T-helper 2 cell treated with Interferon-gamma antibody and Interleukin-4, amounts not matched to agents 5 μg/mL and 100 μg/mL, for 36 hours (primary cell): ENCODE measurements at regions not wholly inside any gene's neighbourhood (a gene's known extent, or its start where the extent isn't known, plus 50 kb on each side); places are given as distances from the start of the nearest gene placed in this dataset.

Experiments used
- DNase-seq: peaks from one replicate; pipeline ENCODE4 v3.0.0; 2021; ENCODE audit warnings: low spot score
- H3K27ac Mint-ChIP-seq: one replicate; pipeline ENCODE4 v1.8.0; 2021; ENCODE audit warnings: mild to moderate bottlenecking, mixed read lengths
- H3K27me3 Mint-ChIP-seq: one replicate; pipeline ENCODE4 v1.8.0; 2021; ENCODE audit warnings: low read depth, mixed read lengths
- H3K36me3 Mint-ChIP-seq: one replicate; pipeline ENCODE4 v1.8.0; 2021; ENCODE audit warnings: low read depth, mixed read lengths
- H3K4me1 Mint-ChIP-seq: one replicate; pipeline ENCODE4 v1.8.0; 2021; ENCODE audit warnings: low read depth, mixed read lengths
- H3K4me3 Mint-ChIP-seq: one replicate; pipeline ENCODE4 v1.8.0; 2022; ENCODE audit warnings: mild to moderate bottlenecking, moderate library complexity, mixed read lengths
- H3K9me3 Mint-ChIP-seq: one replicate; pipeline ENCODE4 v1.8.0; 2021; ENCODE audit warnings: mixed read lengths

GRCh38 chr7:127530148-127530547, 55.2 kb downstream of the GCC1 start:
- H3K27me3 Mint-ChIP-seq: peaks cover 17% of the 10 kb centered on the region

GRCh38 chr7:127527561-127527960, 57.8 kb downstream of the GCC1 start:
- Mint-ChIP-seq H3K4me1 (no peaks in the 10 kb centered on the region), H3K27ac (no peak overlapping the region), H3K4me3 (no peak overlapping the region), H3K27me3 (peaks cover 13% of the 10 kb centered on the region), H3K36me3 (no peaks in the 10 kb centered on the region), H3K9me3 (no peaks in the 10 kb centered on the region)
- DNase-seq: no peak

More at GRCh38 chr7:127530148-127530547, 55.2 kb downstream of the GCC1 start:
- no peak overlapping the region for H3K27ac Mint-ChIP-seq
- DNase-seq: no peak
- H3K4me1 Mint-ChIP-seq: no peaks in the 10 kb centered on the region
- no peak overlapping the region for H3K4me3 Mint-ChIP-seq
- H3K36me3 Mint-ChIP-seq: no peaks in the 10 kb centered on the region
- H3K9me3 Mint-ChIP-seq: no peaks in the 10 kb centered on the region

- Mint-ChIP-seq H3K27me3 (peaks cover 14% of the 10 kb centered on the region), H3K4me1 (no peaks in the 10 kb centered on the region), H3K36me3 (no peaks in the 10 kb centered on the region), H3K9me3 (no peaks in the 10 kb centered on the region), H3K4me3 (no peak overlapping the region), H3K27ac (no peak overlapping the region)
- DNase-seq: no peak
Measured at GRCh38 chr7:127525866-127526480, 59.4 kb downstream of the GCC1 start.

GRCh38 chr7:127516320-127516719, 69.1 kb downstream of the GCC1 start:
- Mint-ChIP-seq H3K27me3 (peaks cover 6% of the 10 kb centered on the region), H3K4me3 (no peak overlapping the region), H3K36me3 (no peaks in the 10 kb centered on the region), H3K4me1 (no peaks in the 10 kb centered on the region), H3K27ac (no peak overlapping the region), H3K9me3 (no peaks in the 10 kb centered on the region)
- no peak for DNase-seq

- no peaks in the 10 kb centered on the region for H3K36me3 Mint-ChIP-seq
- no peaks in the 10 kb centered on the region for H3K9me3 Mint-ChIP-seq
- DNase-seq: no peak
- no peak overlapping the region for H3K27ac Mint-ChIP-seq
- no peaks in the 10 kb centered on the region for H3K4me1 Mint-ChIP-seq
- H3K4me3 Mint-ChIP-seq: no peak overlapping the region
- peaks cover 11% of the 10 kb centered on the region for H3K27me3 Mint-ChIP-seq
Measured at GRCh38 chr7:127514499-127514898, 70.9 kb downstream of the GCC1 start.

- no peaks in the 10 kb centered on the region for H3K4me1 Mint-ChIP-seq
- no peak overlapping the region for H3K27ac Mint-ChIP-seq
- no peaks in the 10 kb centered on the region for H3K9me3 Mint-ChIP-seq
- no peak overlapping the region for H3K4me3 Mint-ChIP-seq
- no peak for DNase-seq
- peaks cover 15% of the 10 kb centered on the region for H3K27me3 Mint-ChIP-seq
- no peaks in the 10 kb centered on the region for H3K36me3 Mint-ChIP-seq
Measured at GRCh38 chr7:127513311-127513710, 72.1 kb downstream of the GCC1 start.

GRCh38 chr7:127512663-127513062, 72.7 kb downstream of the GCC1 start:
- no peak overlapping the region for H3K4me3 Mint-ChIP-seq
- no peaks in the 10 kb centered on the region for H3K4me1 Mint-ChIP-seq
- H3K27ac Mint-ChIP-seq: no peak overlapping the region
- H3K27me3 Mint-ChIP-seq: peaks cover 18% of the 10 kb centered on the region
- DNase-seq: no peak
- no peaks in the 10 kb centered on the region for H3K36me3 Mint-ChIP-seq
- H3K9me3 Mint-ChIP-seq: no peaks in the 10 kb centered on the region

- peaks cover 15% of the 10 kb centered on the region for H3K27me3 Mint-ChIP-seq
- no peaks in the 10 kb centered on the region for H3K36me3 Mint-ChIP-seq
- no peaks in the 10 kb centered on the region for H3K4me1 Mint-ChIP-seq
- no peak for DNase-seq
- H3K27ac Mint-ChIP-seq: no peak overlapping the region
- no peaks in the 10 kb centered on the region for H3K9me3 Mint-ChIP-seq
- H3K4me3 Mint-ChIP-seq: no peak overlapping the region
Measured at GRCh38 chr7:127504715-127505114, 80.7 kb downstream of the GCC1 start.

GRCh38 chr7:127501817-127502216, 83.6 kb downstream of the GCC1 start:
- no peaks in the 10 kb centered on the region for H3K9me3 Mint-ChIP-seq
- H3K36me3 Mint-ChIP-seq: no peaks in the 10 kb centered on the region
- peaks cover 15% of the 10 kb centered on the region for H3K27me3 Mint-ChIP-seq
- DNase-seq: no peak
- H3K4me1 Mint-ChIP-seq: no peaks in the 10 kb centered on the region
- no peak overlapping the region for H3K27ac Mint-ChIP-seq
- no peak overlapping the region for H3K4me3 Mint-ChIP-seq

- Mint-ChIP-seq H3K36me3 (no peaks in the 10 kb centered on the region), H3K27ac (no peak overlapping the region), H3K4me3 (no peak overlapping the region), H3K4me1 (peaks cover 8% of the 10 kb centered on the region), H3K27me3 (peaks cover 13% of the 10 kb centered on the region), H3K9me3 (no peaks in the 10 kb centered on the region)
- no peak for DNase-seq
Measured at GRCh38 chr7:127487381-127487780, 94.9 kb upstream of the ZNF800 start.

GRCh38 chr7:127486654-127487053, 94.1 kb upstream of the ZNF800 start:
- no peak for DNase-seq
- H3K27ac Mint-ChIP-seq: no peak overlapping the region
- H3K36me3 Mint-ChIP-seq: no peaks in the 10 kb centered on the region
- H3K4me1 Mint-ChIP-seq: peaks cover 8% of the 10 kb centered on the region
- no peaks in the 10 kb centered on the region for H3K9me3 Mint-ChIP-seq
- no peak overlapping the region for H3K4me3 Mint-ChIP-seq
- peaks cover 16% of the 10 kb centered on the region for H3K27me3 Mint-ChIP-seq

GRCh38 chr7:127485482-127485881, 93.0 kb upstream of the ZNF800 start:
- H3K4me3 Mint-ChIP-seq: no peak overlapping the region
- no peaks in the 10 kb centered on the region for H3K36me3 Mint-ChIP-seq
- H3K9me3 Mint-ChIP-seq: no peaks in the 10 kb centered on the region
- H3K4me1 Mint-ChIP-seq: peaks cover 8% of the 10 kb centered on the region
- no peak overlapping the region for H3K27ac Mint-ChIP-seq
- H3K27me3 Mint-ChIP-seq: peaks cover 17% of the 10 kb centered on the region
- no peak for DNase-seq

- Mint-ChIP-seq H3K9me3 (no peaks in the 10 kb centered on the region), H3K4me3 (no peak overlapping the region), H3K36me3 (no peaks in the 10 kb centered on the region), H3K4me1 (peaks cover 8% of the 10 kb centered on the region), H3K27ac (no peak overlapping the region), H3K27me3 (peaks cover 17% of the 10 kb centered on the region)
- no peak for DNase-seq
Measured at GRCh38 chr7:127484954-127485353, 92.4 kb upstream of the ZNF800 start.

- no peaks in the 10 kb centered on the region for H3K4me1 Mint-ChIP-seq
- no peak overlapping the region for H3K4me3 Mint-ChIP-seq
Measured at GRCh38 chr7:127478461-127478860, 86.0 kb upstream of the ZNF800 start.

GRCh38 chr7:127478024-127478355, 85.5 kb upstream of the ZNF800 start:
- Mint-ChIP-seq H3K4me1 (no peaks in the 10 kb centered on the region), H3K9me3 (no peaks in the 10 kb centered on the region), H3K27me3 (peaks cover 24% of the 10 kb centered on the region), H3K27ac (no peak overlapping the region), H3K36me3 (no peaks in the 10 kb centered on the region), H3K4me3 (no peak overlapping the region)
- no peak for DNase-seq

More at GRCh38 chr7:127478461-127478860, 86.0 kb upstream of the ZNF800 start:
- no peak for DNase-seq
- Mint-ChIP-seq H3K9me3 (no peaks in the 10 kb centered on the region), H3K27ac (no peak overlapping the region), H3K27me3 (peaks cover 22% of the 10 kb centered on the region), H3K36me3 (no peaks in the 10 kb centered on the region)
